ENCODE measurements at regions not wholly inside any gene's neighbourhood (a gene's known extent, or its start where the extent isn't known, plus 50 kb on each side); places are given as distances from the start of the nearest gene placed in this dataset.

DNA sequence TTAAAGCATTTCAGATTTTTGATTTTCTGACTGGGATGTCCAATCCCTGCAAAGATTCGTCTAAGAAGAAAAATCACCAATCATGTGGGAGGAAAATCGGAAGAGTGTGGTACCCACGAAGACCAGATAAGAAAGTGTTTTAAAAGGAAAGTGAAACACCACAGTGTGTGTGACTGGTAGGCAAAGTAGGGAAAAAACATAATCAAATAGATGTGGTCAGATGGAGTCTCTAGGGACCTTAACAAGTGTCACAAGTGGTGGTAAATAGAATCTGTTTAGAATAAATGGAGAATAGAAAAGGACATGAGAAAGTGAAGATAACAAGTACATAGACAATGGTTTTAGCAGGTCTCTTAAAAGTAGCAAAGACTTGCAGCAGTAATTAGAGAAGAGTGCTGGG is 154.6 kb downstream of the SLC30A10 start:
- H3K4me3 ChIP-seq (ENCODE audit: low read depth, low read length) = no peak overlapping the region
- TF ChIP-seq, protein P1, sequence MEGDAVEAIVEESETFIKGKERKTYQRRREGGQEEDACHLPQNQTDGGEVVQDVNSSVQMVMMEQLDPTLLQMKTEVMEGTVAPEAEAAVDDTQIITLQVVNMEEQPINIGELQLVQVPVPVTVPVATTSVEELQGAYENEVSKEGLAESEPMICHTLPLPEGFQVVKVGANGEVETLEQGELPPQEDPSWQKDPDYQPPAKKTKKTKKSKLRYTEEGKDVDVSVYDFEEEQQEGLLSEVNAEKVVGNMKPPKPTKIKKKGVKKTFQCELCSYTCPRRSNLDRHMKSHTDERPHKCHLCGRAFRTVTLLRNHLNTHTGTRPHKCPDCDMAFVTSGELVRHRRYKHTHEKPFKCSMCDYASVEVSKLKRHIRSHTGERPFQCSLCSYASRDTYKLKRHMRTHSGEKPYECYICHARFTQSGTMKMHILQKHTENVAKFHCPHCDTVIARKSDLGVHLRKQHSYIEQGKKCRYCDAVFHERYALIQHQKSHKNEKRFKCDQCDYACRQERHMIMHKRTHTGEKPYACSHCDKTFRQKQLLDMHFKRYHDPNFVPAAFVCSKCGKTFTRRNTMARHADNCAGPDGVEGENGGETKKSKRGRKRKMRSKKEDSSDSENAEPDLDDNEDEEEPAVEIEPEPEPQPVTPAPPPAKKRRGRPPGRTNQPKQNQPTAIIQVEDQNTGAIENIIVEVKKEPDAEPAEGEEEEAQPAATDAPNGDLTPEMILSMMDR (IDR thresholded peaks at IDR 0.05; ENCODE audit: low read depth, low read length) = no peak

DNA sequence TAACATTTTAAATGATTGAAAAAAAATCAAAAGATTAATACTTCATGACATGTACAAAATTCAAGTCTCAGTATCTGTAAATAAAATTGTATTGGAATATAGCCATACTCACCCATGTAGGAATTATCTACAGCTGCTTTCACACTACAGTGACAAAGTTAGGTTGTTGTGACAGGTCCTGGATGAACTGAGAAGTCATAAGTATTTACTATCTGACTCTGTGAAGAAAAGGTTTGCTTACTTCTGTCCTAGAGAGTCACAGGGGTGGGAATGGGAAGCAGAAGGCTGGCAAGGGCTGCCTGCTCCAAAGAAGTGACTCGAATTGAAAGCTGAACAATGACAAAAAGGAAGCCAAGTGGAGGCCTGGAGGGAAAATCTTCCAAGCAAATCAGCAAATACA is 155.2 kb downstream of the SLC30A10 start:
- TF ChIP-seq, protein P1 (IDR thresholded peaks at IDR 0.05; ENCODE audit: low read depth, low read length) = no peak
- H3K4me3 ChIP-seq (ENCODE audit: low read depth, low read length) = no peak overlapping the region

DNA sequence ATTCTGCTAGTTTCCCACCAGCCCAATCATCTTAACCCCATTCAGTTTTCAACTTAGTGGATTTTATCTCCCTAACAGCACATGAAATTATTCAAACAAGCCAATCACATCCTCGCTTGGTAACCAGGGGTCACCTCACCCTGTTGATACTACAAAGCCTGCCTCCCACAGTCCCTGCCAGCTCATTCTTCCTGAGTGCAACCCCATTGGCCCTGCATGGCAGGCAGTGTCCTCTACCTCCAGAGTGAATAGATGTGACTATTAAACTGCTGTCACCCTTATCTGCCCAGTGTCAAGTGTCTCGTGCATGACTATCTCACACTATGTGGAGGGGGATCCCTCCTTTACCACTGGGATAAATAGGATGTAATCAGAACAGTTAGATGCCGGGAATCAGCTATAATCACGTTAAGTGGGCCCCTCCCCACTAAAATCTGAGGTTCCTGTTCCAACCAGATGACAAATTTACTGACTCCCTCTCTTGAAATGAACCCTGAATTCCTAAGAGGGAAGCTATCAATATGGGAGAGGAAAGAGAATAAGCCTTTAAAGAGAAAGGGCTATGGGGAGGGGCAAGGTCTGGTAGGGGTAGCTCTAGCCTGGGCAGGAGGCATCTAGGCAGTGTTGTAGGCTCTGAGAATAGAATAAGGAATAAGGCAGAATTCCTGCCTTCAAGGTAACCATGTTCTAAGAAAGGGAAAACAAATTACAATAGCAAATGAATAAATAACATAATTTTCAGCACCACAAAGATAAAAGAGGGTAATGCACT is 155.9 kb downstream of the SLC30A10 start:
- TF ChIP-seq, protein P1 (IDR thresholded peaks at IDR 0.05; ENCODE audit: low read depth, low read length) = no peak

DNA sequence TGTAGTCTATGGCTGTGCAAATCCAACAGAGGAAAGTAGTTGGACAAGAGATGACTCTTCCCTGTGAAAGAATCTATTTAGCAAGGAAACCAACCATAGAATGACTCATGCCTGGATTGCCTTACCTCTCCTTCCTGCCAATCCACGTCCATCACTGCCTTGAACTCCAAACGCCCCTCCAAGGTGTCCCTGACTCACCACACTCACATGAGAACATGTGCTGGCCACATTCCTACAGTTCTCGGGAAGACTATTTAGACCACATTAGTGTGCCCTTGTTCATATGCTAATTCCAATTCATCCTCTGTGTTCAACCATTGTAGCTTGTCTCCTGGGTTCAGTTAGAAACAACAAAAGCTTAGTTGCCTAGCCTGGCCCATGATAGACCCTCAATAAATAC is 157.3 kb downstream of the SLC30A10 start:
- TF ChIP-seq, protein P1 (IDR thresholded peaks at IDR 0.05; ENCODE audit: low read depth, low read length) = no peak
- H3K4me3 ChIP-seq (ENCODE audit: low read depth, low read length) = no peak overlapping the region

More for the DNA sequence above, 155.9 kb downstream of the SLC30A10 start:
- H3K4me3 ChIP-seq (ENCODE audit: low read depth, low read length) = no peak overlapping the region

DNA sequence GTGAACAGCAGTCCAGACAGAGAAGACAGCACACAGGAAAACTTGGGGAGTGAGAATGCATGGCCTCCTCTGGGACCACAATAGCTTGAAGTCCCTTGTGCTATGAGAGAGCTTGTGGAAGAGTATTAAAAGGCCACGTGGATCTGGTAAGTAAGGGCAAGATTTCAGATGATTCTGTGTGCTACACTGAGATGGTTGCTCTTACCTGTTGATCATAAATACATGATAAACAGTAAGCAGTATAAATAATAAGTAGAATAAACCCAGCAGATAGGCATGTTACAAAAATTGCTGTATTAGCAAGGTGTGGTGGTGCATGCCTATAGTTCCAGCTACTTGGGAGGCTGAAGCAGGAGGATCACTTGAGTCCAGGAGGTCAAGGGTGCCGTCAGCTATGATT is 150.4 kb upstream of the ZC3H11B start:
- H3K4me3 ChIP-seq (ENCODE audit: low read depth, low read length) = no peak overlapping the region
- TF ChIP-seq, protein P1 (IDR thresholded peaks at IDR 0.05; ENCODE audit: low read depth, low read length) = no peak

DNA sequence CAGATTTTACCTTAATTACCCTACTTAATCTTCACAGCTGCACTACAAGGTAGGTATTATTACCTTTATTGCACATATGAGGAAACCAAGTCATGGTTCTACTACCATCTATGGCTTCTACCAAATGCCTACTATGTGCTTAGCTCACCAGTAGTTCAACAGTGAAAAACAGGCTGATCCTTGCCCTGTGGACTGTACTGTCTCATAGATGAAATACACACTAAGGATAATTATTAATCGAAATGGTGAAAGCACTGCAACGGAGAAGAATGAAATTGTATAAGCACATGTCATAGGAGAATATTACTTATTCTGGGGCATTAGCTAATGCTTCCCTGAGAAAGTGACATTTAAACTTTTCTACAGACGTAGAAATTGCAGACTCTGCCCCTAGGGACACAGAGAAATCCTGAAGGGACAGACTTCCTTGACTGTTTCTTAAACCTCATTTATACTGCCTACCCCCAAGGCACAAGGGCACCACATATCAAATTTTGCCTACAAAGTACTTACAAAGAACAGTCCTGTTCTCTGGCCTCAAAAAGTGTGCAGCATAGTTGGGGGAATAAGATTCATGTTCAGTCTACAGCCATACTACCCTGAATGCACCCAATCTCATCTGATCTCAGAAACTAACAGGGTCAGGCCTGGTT is 148.4 kb upstream of the ZC3H11B start:
- H3K4me3 ChIP-seq (ENCODE audit: low read depth, low read length) = no peak overlapping the region
- TF ChIP-seq, protein P1 (IDR thresholded peaks at IDR 0.05; ENCODE audit: low read depth, low read length) = no peak

DNA sequence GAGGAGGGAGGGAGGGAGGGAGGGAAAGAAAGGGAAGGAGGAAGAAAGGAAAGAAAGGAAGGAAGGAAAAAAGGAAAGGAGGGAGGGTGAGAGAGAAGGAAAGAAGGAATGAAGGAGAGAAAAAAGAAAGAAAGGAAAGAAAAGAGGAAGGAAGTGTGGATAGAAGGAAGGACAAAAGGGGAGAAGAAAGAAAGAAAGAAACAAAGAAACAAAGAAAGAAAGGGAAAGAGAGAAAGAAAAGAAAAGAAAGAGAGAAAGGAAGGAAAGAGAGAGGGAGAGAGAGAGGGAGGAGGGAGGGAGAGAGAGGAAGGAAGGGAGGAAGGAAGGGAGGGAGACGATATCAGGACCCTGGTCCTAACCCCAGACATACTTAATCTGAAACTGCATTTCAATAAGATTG is 146.2 kb upstream of the ZC3H11B start:
- TF ChIP-seq, protein P1 (IDR thresholded peaks at IDR 0.05; ENCODE audit: low read depth, low read length) = no peak
- no peak overlapping the region for H3K4me3 ChIP-seq (ENCODE audit: low read depth, low read length)
